OCI-LY3 (cell line): ENCODE measurements at regions not wholly inside any gene's neighbourhood (a gene's known extent, or its start where the extent isn't known, plus 50 kb on each side); places are given as distances from the start of the nearest gene placed in this dataset.
"Not testable (repeated sequence)": the region's sequence is repeated elsewhere in the genome, so short reads cannot be mapped to it uniquely, and the experiment has no call there.

ENCODE experiments used
- CTCF ChIP-seq: fragments of 200-600, 300-600 bp; sonication (generic); IDR thresholded peaks from 2 replicates; pipeline ENCODE4 v1.5.1; 2014; ENCODE audit warnings: antibody characterized with exemption, low read length, low read depth
- EZH2phosphoT487 ChIP-seq: fragments of 200-600 bp; shearing (Covaris generic); IDR thresholded peaks from 2 replicates; pipeline ENCODE4 v1.6.1; 2018; ENCODE audit warnings: antibody characterized with exemption, mixed run types, low read depth

- TF ChIP-seq CTCF, EZH2phosphoT487: not testable (repeated sequence)
These were observed 136.9 kb upstream of the PLGLB2 start for GRCh38 chr2:87610974-87611373.
